HepG2 (cell line): ENCODE measurements at regions not wholly inside any gene's neighbourhood (a gene's known extent, or its start where the extent isn't known, plus 50 kb on each side); places are given as distances from the start of the nearest gene placed in this dataset.

ENCODE experiments used
- CTCF ChIP-seq: sonication (generic); formaldehyde crosslinking; IDR thresholded peaks from 2 replicates; pipeline ENCODE4 v1.5.0; 2020; ENCODE audit warnings: mild to moderate bottlenecking, missing genetic modification reagents, moderate library complexity
- E2F1 ChIP-seq: sonication (generic); formaldehyde crosslinking; IDR thresholded peaks from 2 replicates; pipeline ENCODE4 v1.5.0; 2020; ENCODE audit warnings: missing genetic modification reagents
- EZH2 ChIP-seq: conservative IDR thresholded peaks from 2 replicates; pipeline ENCODE4 v1.6.1; 2012; ENCODE audit warnings: mild to moderate bottlenecking, low read depth, low read length, moderate library complexity
- HOXA5 ChIP-seq: sonication (generic); formaldehyde crosslinking; IDR thresholded peaks from 2 replicates; pipeline ENCODE4 v1.4.0; 2020; ENCODE audit warnings: missing genetic modification reagents
- KDM1A ChIP-seq: IDR thresholded peaks from 2 replicates; pipeline ENCODE4 v1.6.1; 2016; ENCODE audit warnings: missing compliant biosample characterization
- SP1 ChIP-seq, 2 experiments: fragments of 450-650 bp in 1 of 2; sonication (generic) in 1 of 2; formaldehyde crosslinking in 1 of 2; IDR thresholded peaks; 2 replicates each; pipeline versions ENCODE4 v1.4.0 to v1.6.1; 2016 to 2020; ENCODE audit warnings: missing genetic modification reagents in 1 of 2
- TRAFD1 ChIP-seq: sonication (generic); formaldehyde crosslinking; IDR thresholded peaks from 2 replicates; pipeline ENCODE4 v1.5.1; 2020; ENCODE audit warnings: missing genetic modification reagents, mild to moderate bottlenecking, borderline replicate concordance
- ZNF326 ChIP-seq: sonication (generic); formaldehyde crosslinking; IDR thresholded peaks from 2 replicates; pipeline ENCODE4 v1.4.0; 2020; ENCODE audit warnings: missing genetic modification reagents, borderline replicate concordance
- ZNF331 ChIP-seq: sonication (generic); formaldehyde crosslinking; IDR thresholded peaks from 2 replicates; pipeline ENCODE4 v1.4.0; 2020; ENCODE audit warnings: missing genetic modification reagents
- ZNF512B ChIP-seq: sonication (generic); formaldehyde crosslinking; IDR thresholded peaks from 2 replicates; pipeline ENCODE4 v1.5.1; 2020; ENCODE audit warnings: missing genetic modification reagents, mild to moderate bottlenecking, borderline replicate concordance
- ZNF543 ChIP-seq: sonication (generic); formaldehyde crosslinking; IDR thresholded peaks from 2 replicates; pipeline ENCODE4 v1.4.0; 2020; ENCODE audit warnings: mild to moderate bottlenecking, missing genetic modification reagents
- ZNF570 ChIP-seq: sonication (generic); formaldehyde crosslinking; IDR thresholded peaks from 2 replicates; pipeline ENCODE4 v1.4.0; 2020; ENCODE audit warnings: mild to moderate bottlenecking, missing genetic modification reagents, borderline replicate concordance
- ZNF589 ChIP-seq: sonication (generic); formaldehyde crosslinking; conservative IDR thresholded peaks from 2 replicates; pipeline ENCODE4 v1.8.0; 2022; ENCODE audit warnings: mild to moderate bottlenecking, moderate library complexity, missing genetic modification reagents
- ZNF749 ChIP-seq: sonication (generic); formaldehyde crosslinking; IDR thresholded peaks from 2 replicates; pipeline ENCODE4 v1.8.0; 2022; ENCODE audit warnings: mild to moderate bottlenecking, missing genetic modification reagents, moderate library complexity, borderline replicate concordance

GRCh38 chr12:83665634-83666218, 979.0 kb downstream of the TMTC2 start:
- TF ChIP-seq ZNF749 (no peak), ZNF512B (CRISPR knock-in tag) (no peak), ZNF570 (CRISPR knock-in tag) (no peak), ZNF326 (no peak), KDM1A (no peak), ZNF589 (no peak), ZNF331 (CRISPR knock-in tag) (no peak), SP1 (IDR thresholded peaks at IDR 0.05) (no peak), SP1 (CRISPR knock-in tag; IDR thresholded peaks at IDR 0.05) (no peak), E2F1 (CRISPR knock-in tag) (no peak), TRAFD1 (CRISPR knock-in tag) (no peak), CTCF (CRISPR knock-in tag) (no peak), ZNF543 (CRISPR knock-in tag) (no peak), EZH2 (no peak), HOXA5 (CRISPR knock-in tag) (no peak)
